SK-N-SH (cell line): ENCODE measurements at regions not wholly inside any gene's neighbourhood (a gene's known extent, or its start where the extent isn't known, plus 50 kb on each side); places are given as distances from the start of the nearest gene placed in this dataset.

Experiments
- EZH2phosphoT487 ChIP-seq: fragments of 200-600 bp; sonication (generic); IDR thresholded peaks from 2 replicates; pipeline ENCODE4 v1.6.1; 2017; ENCODE audit warnings: low read depth, mixed run types, mild to moderate bottlenecking, antibody characterized with exemption, moderate library complexity, borderline replicate concordance
- FOSL2 ChIP-seq: IDR thresholded peaks from 2 replicates; pipeline ENCODE4 v1.4.0; 2012; ENCODE audit warnings: low read depth, mild to moderate bottlenecking, moderate library complexity, borderline replicate concordance
- GABPA ChIP-seq: IDR thresholded peaks from 2 replicates; pipeline ENCODE4 v1.4.0; 2012; ENCODE audit warnings: low read depth, mild to moderate bottlenecking
- JUND ChIP-seq: IDR thresholded peaks from 2 replicates; pipeline ENCODE4 v1.4.0; 2012
- NRF1 ChIP-seq: IDR thresholded peaks from 2 replicates; pipeline ENCODE4 v1.6.1; 2012; ENCODE audit warnings: low read depth, mild to moderate bottlenecking, low read length
- POLR2AphosphoS5 ChIP-seq: IDR thresholded peaks from 2 replicates; pipeline ENCODE4 v1.6.1; 2012; ENCODE audit warnings: low read depth, low read length
- RAD21 ChIP-seq: IDR thresholded peaks from 2 replicates; pipeline ENCODE4 v1.6.1; 2012; ENCODE audit warnings: mild to moderate bottlenecking, low read length
- TAF1 ChIP-seq: IDR thresholded peaks from 2 replicates; pipeline ENCODE4 v1.6.1; 2012; ENCODE audit warnings: low read depth, mild to moderate bottlenecking, low read length, moderate library complexity, borderline replicate concordance
- TF ChIP-seq, protein P1 (sequence below): IDR thresholded peaks from 2 replicates; pipeline ENCODE4 v1.4.0; 2012; ENCODE audit warnings: low read depth, borderline replicate concordance
- TF ChIP-seq, protein P2 (sequence below): fragments of 200-600 bp; sonication (generic); IDR thresholded peaks from 2 replicates; pipeline ENCODE4 v1.6.1; 2017; ENCODE audit warnings: antibody characterized with exemption, mild to moderate bottlenecking, moderate library complexity
- TF ChIP-seq, protein P3 (sequence below): IDR thresholded peaks from 2 replicates; pipeline ENCODE4 v1.6.1; 2012; ENCODE audit warnings: mild to moderate bottlenecking, low read depth, low read length, moderate library complexity
- TF ChIP-seq, protein P4 (sequence below): IDR thresholded peaks from 2 replicates; pipeline ENCODE4 v1.4.0; 2012; ENCODE audit warnings: low read depth
- TF ChIP-seq, protein P5 (sequence below): fragments of 150-350 bp; IDR thresholded peaks from 2 replicates; pipeline ENCODE4 v1.6.1; 2017; ENCODE audit warnings: antibody characterized with exemption, low read length, low read depth, borderline replicate concordance
- TF ChIP-seq, protein P6 (sequence below): fragments of 150-350 bp; IDR thresholded peaks from 2 replicates; pipeline ENCODE4 v1.6.1; 2016; ENCODE audit warnings: mild to moderate bottlenecking, low read depth, low read length

DNA sequence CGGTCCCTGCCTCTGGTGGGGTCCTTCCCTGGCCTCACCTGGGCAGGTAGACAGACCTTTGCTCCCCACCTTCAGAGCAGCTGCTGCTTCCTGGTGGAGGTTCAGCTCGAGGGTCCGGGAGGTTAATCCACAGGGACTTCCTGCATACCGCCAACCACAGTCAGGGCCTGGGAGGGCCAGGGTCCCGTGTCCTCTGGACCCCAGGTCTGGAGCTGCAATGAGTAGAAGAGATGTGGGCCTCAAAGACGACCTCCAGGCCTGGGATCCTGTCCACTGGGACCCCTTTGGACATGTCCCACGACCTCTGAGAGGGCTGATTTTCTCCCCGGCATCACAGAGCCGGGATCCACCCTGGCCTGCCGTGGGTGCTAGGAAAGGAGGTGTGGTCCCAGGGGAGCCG is 223.3 kb upstream of the TCERG1L start:
- TF ChIP-seq, protein P1, sequence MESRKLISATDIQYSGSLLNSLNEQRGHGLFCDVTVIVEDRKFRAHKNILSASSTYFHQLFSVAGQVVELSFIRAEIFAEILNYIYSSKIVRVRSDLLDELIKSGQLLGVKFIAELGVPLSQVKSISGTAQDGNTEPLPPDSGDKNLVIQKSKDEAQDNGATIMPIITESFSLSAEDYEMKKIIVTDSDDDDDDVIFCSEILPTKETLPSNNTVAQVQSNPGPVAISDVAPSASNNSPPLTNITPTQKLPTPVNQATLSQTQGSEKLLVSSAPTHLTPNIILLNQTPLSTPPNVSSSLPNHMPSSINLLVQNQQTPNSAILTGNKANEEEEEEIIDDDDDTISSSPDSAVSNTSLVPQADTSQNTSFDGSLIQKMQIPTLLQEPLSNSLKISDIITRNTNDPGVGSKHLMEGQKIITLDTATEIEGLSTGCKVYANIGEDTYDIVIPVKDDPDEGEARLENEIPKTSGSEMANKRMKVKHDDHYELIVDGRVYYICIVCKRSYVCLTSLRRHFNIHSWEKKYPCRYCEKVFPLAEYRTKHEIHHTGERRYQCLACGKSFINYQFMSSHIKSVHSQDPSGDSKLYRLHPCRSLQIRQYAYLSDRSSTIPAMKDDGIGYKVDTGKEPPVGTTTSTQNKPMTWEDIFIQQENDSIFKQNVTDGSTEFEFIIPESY: no peak
- no peak for TF ChIP-seq POLR2AphosphoS5
- TF ChIP-seq, protein P2, sequence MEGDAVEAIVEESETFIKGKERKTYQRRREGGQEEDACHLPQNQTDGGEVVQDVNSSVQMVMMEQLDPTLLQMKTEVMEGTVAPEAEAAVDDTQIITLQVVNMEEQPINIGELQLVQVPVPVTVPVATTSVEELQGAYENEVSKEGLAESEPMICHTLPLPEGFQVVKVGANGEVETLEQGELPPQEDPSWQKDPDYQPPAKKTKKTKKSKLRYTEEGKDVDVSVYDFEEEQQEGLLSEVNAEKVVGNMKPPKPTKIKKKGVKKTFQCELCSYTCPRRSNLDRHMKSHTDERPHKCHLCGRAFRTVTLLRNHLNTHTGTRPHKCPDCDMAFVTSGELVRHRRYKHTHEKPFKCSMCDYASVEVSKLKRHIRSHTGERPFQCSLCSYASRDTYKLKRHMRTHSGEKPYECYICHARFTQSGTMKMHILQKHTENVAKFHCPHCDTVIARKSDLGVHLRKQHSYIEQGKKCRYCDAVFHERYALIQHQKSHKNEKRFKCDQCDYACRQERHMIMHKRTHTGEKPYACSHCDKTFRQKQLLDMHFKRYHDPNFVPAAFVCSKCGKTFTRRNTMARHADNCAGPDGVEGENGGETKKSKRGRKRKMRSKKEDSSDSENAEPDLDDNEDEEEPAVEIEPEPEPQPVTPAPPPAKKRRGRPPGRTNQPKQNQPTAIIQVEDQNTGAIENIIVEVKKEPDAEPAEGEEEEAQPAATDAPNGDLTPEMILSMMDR: no peak
- no peak for TF ChIP-seq EZH2phosphoT487
- TF ChIP-seq NRF1: no peak
- no peak for TF ChIP-seq GABPA
- TF ChIP-seq, protein P3, sequence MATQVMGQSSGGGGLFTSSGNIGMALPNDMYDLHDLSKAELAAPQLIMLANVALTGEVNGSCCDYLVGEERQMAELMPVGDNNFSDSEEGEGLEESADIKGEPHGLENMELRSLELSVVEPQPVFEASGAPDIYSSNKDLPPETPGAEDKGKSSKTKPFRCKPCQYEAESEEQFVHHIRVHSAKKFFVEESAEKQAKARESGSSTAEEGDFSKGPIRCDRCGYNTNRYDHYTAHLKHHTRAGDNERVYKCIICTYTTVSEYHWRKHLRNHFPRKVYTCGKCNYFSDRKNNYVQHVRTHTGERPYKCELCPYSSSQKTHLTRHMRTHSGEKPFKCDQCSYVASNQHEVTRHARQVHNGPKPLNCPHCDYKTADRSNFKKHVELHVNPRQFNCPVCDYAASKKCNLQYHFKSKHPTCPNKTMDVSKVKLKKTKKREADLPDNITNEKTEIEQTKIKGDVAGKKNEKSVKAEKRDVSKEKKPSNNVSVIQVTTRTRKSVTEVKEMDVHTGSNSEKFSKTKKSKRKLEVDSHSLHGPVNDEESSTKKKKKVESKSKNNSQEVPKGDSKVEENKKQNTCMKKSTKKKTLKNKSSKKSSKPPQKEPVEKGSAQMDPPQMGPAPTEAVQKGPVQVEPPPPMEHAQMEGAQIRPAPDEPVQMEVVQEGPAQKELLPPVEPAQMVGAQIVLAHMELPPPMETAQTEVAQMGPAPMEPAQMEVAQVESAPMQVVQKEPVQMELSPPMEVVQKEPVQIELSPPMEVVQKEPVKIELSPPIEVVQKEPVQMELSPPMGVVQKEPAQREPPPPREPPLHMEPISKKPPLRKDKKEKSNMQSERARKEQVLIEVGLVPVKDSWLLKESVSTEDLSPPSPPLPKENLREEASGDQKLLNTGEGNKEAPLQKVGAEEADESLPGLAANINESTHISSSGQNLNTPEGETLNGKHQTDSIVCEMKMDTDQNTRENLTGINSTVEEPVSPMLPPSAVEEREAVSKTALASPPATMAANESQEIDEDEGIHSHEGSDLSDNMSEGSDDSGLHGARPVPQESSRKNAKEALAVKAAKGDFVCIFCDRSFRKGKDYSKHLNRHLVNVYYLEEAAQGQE: no peak
- TF ChIP-seq, protein P4, sequence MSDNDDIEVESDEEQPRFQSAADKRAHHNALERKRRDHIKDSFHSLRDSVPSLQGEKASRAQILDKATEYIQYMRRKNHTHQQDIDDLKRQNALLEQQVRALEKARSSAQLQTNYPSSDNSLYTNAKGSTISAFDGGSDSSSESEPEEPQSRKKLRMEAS: no peak
- TF ChIP-seq FOSL2: no peak
- no peak for TF ChIP-seq JUND
- no peak for TF ChIP-seq RAD21
- TF ChIP-seq, protein P5, sequence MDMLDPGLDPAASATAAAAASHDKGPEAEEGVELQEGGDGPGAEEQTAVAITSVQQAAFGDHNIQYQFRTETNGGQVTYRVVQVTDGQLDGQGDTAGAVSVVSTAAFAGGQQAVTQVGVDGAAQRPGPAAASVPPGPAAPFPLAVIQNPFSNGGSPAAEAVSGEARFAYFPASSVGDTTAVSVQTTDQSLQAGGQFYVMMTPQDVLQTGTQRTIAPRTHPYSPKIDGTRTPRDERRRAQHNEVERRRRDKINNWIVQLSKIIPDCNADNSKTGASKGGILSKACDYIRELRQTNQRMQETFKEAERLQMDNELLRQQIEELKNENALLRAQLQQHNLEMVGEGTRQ: no peak
- no peak for TF ChIP-seq TAF1
- TF ChIP-seq, protein P6, sequence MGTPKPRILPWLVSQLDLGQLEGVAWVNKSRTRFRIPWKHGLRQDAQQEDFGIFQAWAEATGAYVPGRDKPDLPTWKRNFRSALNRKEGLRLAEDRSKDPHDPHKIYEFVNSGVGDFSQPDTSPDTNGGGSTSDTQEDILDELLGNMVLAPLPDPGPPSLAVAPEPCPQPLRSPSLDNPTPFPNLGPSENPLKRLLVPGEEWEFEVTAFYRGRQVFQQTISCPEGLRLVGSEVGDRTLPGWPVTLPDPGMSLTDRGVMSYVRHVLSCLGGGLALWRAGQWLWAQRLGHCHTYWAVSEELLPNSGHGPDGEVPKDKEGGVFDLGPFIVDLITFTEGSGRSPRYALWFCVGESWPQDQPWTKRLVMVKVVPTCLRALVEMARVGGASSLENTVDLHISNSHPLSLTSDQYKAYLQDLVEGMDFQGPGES: no peak
